Gastroesophageal sphincter (tissue), 3 donors: ENCODE measurements at regions not wholly inside any gene's neighbourhood (a gene's known extent, or its start where the extent isn't known, plus 50 kb on each side); places are given as distances from the start of the nearest gene placed in this dataset.

Source experiments
- POLR2AphosphoS5 ChIP-seq: sonication (generic); formaldehyde crosslinking; IDR thresholded peaks from one replicate; pipeline ENCODE4 v1.6.1; 2017; ENCODE audit warnings: antibody characterized with exemption
- TF ChIP-seq, protein P1 (sequence below), 4 experiments: fragments of 200-600 bp in 2 of 4; fragments of 450-650 bp in 2 of 4; sonication (generic) in 1 of 4; IDR thresholded peaks; one replicate each; pipeline ENCODE4 v1.5.1; 2017 to 2019; ENCODE audit warnings: antibody characterized with exemption in 4 of 4, mild to moderate bottlenecking in 2 of 4, moderate library complexity in 2 of 4

DNA sequence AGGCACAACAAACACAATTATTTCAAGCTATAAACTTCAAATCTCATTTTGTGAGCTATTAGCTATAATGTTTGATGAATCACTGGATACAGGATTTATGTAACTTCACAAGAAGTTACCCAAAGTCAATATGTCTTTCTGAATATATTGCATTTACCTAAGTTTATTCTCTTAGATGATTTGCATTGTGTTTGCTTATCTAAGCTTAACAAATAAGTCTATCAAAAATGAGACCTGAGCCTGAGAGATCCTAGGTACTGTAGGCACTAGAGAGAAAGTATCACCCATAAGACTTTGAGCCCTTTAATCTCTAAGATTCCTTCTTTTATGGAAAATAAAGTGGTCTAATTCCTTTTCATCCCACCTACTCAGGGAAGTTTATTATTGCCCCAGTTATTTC lies 178.2 kb downstream of the NAF1 start:
- TF ChIP-seq, protein P1, sequence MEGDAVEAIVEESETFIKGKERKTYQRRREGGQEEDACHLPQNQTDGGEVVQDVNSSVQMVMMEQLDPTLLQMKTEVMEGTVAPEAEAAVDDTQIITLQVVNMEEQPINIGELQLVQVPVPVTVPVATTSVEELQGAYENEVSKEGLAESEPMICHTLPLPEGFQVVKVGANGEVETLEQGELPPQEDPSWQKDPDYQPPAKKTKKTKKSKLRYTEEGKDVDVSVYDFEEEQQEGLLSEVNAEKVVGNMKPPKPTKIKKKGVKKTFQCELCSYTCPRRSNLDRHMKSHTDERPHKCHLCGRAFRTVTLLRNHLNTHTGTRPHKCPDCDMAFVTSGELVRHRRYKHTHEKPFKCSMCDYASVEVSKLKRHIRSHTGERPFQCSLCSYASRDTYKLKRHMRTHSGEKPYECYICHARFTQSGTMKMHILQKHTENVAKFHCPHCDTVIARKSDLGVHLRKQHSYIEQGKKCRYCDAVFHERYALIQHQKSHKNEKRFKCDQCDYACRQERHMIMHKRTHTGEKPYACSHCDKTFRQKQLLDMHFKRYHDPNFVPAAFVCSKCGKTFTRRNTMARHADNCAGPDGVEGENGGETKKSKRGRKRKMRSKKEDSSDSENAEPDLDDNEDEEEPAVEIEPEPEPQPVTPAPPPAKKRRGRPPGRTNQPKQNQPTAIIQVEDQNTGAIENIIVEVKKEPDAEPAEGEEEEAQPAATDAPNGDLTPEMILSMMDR (IDR thresholded peaks at IDR 0.05), result no peak
- TF ChIP-seq POLR2AphosphoS5, result no peak
